NCI-H226 (cell line): ENCODE measurements at regions not wholly inside any gene's neighbourhood (a gene's known extent, or its start where the extent isn't known, plus 50 kb on each side); places are given as distances from the start of the nearest gene placed in this dataset.
"Not testable (repeated sequence)": the region's sequence is repeated elsewhere in the genome, so short reads cannot be mapped to it uniquely, and the experiment has no call there.

Source experiments
- DNase-seq: peaks from one replicate; pipeline ENCODE4 v3.0.0-alpha.2; 2015

DNA sequence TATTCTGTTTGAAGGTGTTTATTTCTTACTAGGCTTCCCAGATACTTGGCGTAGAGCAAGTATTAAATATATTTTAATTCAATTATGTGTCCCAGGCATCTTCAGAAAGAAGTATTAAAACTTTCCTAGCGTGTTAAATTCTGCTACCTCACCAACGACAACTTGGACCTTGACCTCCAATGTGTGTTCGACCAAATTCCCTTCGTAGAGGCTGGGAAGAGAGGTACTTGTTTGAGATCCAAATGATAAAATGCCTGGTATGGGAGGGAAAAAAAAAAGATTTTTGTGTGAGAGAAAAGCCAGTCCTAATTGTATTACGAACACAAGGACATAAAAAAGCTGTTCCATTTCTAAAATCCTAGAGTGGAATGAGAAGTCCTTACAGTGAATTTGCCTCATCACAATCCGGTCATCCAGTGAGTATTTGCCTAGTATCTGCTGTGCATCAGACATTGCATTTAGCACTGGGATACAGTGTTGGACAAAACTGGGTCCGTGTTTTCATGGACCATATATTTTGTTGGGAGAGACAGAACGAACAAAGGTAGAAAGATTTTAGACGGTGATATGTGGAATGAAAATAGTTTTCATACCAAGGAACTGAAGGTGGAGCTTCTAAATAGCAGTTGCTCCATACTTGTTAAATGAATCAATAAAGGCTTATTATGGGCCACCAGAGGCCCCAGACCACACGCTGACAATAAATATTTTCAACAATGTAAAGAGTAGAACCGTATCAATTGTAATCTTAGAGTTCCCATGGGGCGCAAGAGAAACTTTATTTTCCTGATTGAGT is 103.1 kb downstream of the KIF4B start:
- DNase-seq, result no peak

DNA sequence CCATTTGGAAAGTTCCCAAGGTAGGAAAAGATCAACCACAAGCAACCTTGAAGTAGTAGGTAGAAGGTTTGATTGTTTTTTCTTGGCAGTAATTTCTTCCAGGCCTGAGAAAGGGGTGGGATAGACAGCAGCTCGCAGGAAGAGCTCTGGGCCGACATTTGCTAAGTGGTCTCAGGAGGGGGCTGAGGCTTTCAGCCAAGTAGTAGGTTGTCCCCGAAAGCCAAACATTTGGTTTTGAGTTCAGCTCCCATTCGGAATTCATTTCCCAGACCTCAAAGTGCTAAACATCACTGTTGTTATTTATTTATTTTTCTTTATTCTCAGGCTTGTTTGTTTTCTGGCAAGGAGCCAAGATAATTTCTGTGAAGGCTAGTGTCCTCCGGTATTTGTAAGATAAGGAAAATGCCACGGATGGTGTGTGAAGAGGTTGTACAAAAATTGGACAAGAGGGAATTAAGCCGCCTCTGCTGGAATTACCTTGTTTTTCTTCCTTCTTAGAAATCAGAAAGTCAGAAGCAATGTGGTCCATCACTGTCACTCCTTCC is 112.1 kb downstream of the KIF4B start:
- DNase-seq, result no peak

DNA sequence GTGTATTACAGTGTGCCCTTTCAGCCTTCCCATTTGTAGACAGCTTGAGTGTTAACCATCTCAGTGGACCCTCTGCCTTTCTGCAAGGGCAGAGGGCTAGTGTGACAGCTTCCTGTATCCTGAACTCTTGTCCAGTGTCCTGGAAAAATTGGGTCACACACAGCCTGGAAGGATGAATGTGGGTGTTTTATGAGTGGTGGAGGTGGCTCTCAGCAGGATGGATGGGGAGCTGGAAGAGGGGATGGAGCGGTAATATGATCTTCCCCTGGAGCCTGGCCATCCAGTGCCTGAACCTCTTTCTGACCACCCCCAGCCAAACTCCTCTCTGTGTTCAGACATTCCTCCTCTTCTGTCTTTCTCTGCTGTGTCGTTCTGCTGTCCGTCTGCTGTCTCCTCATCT is 113.0 kb downstream of the KIF4B start:
- DNase-seq, result no peak

DNA sequence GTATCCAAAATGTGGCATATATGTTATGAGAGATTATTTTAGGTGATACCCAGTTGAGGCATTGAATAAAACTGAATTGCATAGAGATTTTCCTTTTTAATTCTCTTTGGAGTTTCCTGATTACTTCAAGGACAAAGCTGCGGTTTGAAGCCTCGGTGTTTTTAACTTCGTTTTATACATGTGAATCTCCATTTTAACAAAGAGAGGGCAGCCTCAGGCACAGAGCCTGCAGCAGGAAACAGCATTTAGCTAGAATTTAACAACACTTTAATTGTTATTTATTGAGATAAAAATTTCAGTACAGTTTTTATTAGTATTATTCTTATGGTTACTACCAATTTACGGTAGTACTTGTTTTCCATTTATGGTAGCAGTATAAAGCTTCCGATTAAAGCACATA is 114.0 kb downstream of the KIF4B start:
- no peak for DNase-seq

DNA sequence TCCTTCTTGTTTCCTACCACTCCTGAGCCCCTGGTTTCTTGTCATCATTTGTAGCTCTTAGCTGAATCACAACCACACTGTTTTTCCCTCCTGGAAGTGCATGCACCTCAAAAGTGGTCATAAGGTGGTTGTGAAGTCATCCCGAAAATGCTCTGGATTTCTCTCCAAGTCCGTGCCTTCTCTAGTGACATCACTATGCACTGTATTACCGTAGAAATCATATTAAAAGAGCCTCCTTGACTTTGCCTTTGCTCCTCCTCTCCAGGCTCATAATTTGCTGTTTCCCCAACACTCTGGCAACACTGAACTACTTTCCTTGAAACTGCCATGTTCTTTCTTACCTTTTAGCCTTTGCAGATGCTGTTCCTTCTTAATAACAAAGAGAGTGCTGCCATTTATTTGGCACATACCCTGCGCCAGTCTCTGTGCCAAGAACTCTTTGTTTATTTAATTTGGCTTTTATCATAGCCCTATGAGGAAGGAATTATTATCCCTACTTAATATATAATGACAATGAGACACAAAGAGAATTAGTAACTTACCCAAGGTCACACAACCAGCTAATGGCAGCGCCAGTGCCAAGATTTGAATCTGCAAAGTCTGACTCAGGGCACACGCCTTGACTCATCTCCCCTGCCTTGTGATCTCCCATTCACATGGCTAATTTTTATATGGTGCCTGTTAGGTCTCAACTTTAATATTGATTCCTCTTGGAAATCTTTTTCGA is 115.4 kb downstream of the KIF4B start:
- no peak for DNase-seq

DNA sequence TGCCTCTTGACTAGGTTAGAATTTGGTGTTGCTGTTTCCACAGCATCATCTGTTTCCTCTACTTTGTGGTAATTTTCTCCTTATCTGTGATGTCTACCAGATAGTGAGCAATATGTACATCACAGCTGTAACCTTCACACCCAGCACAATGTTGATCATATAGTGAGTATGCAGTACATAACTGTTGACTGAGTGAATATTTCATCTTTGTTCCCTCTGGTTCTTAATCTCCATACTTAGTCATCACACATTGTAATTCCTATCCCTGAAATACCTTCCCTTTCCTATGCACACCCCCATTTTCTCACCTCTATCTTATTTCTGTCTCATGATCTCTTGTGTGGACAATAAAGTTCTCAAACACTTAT is 115.9 kb downstream of the KIF4B start:
- DNase-seq, result peak; percentile 6

DNA sequence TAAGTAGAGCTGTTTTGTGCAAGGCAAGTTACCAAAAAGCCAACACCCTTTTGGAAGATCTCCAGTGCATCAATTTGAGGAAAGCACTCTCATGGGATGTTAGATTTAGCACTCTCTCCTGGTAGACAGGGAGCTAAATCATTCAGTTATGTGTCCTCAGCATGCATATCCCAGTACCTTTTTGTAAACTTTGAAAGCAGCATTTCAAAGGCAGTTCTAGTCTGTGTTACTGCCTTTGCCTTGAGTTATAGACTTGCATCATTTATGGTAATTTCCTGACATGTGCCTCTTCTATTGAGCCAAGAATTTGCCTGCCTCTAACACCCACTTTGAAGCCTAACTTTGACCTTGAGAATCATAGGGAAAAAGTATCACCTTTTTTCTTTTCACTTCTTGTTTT is 120.6 kb downstream of the KIF4B start:
- DNase-seq, result no peak

DNA sequence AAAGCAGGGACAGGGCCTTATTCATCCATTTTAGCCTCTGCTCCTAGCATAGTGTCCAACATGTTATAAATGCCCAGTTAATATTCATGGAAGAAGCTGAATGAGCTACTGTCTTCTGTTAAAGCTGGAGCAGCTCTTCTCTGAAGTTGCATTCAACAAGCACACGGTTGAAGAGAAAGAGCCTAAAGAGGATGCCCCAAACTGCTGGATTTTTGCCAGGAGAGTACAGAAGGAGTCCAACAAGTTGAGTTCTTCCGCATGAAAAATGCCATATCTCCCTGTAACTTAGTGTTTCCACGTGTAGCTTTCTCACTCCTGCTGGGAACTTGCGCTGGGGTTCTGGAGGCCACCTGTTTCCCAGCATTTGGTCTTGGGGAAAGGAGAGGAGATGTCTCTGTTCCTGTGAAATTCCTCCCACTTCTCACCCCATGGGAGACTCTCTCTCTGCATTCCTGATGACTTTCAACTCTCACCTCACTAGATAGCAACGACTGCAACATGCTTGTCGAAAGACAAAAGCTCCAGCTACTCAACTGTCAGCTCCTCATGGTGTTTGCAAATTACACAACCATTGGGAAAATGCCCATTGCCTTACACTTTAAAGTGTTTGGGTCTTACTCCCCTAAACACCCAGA is 122.8 kb downstream of the KIF4B start:
- DNase-seq, result no peak

DNA sequence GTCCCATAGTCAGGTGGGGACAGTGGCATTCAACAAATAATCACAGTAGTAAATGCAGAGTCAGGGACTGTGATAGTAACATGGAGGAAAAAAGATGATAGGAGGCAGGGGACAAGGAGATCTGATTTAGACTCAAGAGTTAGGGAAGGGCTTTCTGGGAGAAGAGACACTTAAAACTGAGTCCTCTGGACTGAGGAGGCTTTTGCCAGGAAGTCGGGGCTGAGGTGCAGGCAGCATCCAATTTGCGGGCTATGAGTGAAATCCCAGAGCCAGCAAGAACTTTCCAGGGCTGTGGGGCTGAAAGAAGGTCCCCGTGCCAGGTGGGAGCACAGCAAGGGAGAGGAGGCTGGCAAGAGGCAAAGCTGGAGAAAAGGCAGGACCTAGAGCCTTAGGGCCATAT is 124.1 kb downstream of the KIF4B start:
- DNase-seq, result no peak

DNA sequence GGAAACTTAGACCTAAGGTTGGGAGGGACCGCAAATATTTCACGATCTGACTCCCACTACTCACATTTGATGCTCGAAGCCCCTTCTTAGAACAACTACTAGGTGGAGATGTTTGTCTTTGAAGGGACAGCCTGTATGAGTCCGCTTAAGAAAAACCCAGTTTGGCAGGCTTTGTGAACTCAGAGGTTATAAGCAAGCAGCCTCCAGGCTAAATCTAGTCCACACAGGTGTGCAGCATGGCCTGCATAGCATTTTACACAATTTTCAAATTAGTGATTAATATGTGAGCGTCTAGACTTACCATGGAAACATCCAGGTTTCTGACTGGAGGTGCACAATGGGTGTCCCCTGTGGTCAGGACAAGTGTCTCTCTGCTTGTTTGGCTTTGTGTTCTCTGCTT is 127.1 kb downstream of the KIF4B start:
- no peak for DNase-seq

DNA sequence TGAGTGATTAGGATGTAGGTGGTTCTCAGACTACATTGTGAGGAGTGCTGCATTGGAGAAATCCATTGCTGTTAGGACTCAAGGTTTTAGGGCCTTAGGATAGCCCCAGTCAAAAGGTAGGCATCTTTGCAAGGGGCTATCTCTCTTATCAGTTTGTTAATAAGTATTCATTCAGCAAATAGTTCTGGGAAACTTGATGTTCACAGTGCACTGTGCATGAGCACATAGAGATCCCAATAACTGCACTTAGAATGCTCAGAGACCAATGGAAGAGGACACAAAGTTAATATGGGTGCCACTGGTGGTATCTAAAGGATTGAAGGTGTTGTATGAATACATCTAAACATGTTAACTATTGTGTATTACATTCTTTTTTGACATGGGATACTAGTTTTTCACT is 131.4 kb downstream of the KIF4B start:
- DNase-seq, result no peak

DNA sequence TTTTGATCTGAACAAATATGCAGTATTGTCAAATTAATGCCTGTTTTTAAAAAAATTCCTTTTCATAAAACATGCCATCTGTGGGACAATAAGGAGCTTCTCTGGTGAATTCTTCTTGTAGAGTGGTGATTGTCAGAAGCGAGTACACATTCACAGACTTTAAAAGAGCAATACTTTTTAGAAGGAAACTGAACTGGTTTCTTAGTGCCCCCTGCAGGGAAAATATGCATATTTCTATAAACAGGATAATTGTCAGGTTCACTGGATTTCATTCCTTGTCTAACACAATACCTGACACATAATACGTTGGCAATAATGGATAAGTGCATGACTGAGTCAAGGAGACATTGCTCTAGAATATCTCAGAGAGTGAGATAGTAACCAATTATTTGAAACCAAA is 133.7 kb downstream of the KIF4B start:
- DNase-seq, result no peak

DNA sequence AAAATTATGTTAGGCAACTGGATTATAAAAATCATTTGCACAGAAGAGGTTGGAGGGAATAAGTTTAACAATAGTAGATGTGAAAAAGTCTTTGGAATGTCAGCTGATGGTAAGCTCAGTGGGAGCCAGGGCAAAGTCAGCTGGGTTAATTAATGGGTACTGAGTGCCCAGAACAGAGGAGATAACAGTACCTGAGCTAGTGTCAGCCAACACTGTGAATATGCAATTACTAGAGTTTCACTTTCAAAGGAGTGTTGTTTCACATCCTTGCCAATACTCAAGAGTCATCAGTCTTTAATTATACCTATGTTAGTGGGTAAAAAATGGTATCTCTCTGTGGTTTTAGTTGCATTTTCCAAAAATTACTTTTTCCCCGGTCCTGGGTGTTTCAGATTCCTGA is 135.1 kb downstream of the KIF4B start:
- DNase-seq, result no peak

DNA sequence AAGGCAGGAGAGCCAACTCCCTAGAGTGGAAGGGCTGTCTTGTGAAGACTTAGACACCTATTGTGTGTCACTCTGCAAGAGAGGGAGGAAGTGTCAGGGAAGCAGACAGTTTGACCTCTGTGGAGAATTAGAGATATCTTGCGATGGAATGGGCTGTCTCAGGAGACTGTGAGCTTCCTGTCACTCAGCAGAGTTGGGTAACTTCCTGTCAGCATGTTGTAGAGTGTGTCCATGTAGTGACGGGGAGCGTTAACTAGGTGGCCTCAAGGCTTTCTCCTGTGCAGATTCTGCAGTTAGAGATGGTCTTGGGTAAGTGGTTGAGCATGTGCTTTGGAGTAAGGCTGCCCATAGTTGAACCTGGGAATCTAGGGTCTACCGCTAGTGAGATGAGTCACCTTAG is 136.5 kb downstream of the KIF4B start:
- no peak for DNase-seq

DNA sequence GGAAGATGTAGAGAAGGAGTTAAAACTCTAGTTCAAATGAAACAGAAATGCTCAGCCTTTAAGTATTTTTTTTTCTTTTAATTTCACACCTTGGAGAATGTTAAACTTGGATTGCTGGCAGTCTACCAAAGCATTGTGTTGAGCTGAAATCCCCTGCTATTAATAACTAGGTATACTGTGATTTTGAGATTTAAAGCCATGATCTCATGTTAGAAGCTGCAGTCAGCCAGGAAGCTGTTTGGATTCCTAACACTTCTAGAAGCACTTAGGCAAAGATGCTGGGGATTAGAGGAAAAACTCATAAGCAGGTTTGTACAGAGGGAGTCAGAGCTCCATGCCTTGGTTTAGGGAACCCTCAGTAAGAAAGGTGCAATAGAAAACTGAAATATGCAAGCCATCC is 141.4 kb downstream of the KIF4B start:
- no peak for DNase-seq

DNA sequence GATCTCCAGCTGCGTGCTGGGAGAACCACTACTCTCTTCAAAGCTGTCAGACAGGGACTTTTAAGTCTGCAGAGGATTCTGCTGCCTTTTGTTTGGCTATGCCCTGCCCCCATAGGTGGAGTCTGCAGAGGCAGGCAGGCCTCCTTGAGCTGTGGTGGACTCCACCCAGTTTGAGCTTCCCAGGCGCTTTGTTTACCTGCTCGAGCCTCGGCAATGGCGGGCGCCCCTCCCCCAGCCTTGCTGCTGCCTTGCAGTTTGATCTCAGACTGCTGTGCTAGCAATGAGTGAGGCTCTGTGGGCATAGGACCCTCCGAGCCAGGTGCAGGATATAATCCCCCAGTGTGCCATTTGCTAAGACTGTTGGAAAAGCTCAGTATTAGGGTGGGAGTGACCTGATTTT is 149.5 kb downstream of the KIF4B start:
- DNase-seq, result not testable (repeated sequence)

DNA sequence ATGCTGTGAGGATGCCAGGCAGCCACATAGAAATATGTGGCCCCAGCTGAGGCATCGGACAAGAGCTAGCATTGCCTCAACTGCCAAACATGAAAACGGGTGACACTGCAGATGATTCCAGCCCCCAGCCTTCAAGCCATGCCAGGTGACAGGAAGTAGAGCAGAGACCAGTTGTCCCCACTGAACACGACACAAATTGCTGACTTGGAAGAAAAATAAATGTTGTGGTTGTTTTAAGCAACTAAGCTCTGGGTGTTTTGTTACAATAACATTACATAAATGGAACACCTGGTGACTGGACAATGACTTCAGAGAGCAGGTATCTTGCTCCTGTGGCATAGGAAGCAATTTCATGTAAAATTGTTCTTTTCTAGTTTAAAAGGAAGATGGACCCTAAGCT is 154.2 kb downstream of the KIF4B start:
- DNase-seq, result no peak

DNA sequence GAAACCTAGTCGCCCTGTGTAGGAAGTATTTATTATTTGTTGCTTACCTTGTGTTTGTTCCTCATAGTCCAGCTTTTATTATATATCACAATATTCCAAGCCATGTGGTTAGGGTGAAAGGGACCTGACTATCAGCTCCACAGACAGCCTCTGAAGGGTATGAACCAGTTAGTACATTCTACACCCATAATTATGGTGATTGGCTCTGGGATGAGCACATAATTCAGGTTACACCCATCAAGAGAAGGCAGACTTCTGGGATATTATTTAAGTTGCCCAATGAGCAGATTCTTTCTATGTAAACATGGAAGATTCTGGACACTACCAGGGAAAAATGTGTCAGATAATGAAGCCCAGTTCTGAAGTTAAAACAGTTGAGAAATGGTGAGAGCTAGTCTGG is 168.0 kb downstream of the KIF4B start:
- no peak for DNase-seq

DNA sequence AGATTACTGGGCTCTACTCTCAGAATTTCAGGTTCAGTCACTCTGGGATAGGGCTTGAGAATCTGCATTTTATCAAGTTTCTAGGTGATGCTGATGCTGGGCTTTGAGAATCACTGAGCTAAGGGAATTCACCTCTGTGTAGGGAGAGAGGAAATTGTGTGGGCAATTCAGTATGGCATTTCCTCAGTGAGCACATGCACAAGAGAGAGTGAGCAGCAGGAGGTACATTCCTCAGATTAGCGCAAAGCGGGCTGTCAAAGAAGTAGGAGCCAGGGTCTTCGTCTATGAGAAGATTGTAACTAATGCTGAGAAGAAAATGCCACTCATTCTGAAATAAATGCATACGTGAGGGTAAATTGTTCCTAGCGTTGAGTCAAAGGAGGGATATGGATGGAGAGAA is 175.9 kb downstream of the KIF4B start:
- no peak for DNase-seq

DNA sequence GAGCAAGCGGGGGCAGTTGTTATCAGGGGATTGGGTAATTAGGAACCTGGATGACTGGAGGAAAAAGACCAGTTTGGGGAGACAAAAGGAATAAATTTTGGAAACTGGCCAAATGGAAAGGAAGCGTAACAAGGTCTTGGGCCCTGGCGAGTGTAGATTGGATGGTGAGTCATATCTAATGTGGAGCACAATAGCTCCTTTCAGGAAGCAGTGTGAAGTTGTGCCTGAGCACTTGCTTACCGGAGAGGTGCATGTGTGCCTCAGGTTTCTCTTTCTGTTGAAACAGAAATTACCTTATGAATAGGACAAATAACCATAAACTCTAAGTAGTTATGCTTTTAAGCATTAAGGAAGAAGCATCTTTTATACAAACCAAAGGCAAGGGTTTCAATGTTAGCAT is 176.4 kb downstream of the KIF4B start:
- DNase-seq, result no peak

DNA sequence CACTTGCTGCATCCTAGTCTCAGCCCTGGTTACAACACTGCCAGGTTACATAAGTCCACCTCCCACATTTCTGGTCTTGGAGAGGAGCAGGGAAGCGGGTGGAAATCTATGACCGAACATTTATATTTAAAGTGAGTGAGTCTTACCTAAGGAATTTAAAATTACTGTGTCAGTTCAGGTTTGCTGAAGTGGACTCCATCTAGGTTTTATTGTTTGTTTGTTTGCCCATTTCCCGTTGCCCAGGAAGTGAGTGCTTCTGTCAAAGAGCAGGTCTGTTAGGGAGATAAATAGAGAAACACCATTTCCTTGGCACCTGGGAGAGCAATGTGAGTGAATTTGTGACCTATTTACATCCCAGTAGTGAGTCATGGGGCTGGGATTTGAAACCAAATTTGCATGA is 179.5 kb downstream of the KIF4B start:
- no peak for DNase-seq

DNA sequence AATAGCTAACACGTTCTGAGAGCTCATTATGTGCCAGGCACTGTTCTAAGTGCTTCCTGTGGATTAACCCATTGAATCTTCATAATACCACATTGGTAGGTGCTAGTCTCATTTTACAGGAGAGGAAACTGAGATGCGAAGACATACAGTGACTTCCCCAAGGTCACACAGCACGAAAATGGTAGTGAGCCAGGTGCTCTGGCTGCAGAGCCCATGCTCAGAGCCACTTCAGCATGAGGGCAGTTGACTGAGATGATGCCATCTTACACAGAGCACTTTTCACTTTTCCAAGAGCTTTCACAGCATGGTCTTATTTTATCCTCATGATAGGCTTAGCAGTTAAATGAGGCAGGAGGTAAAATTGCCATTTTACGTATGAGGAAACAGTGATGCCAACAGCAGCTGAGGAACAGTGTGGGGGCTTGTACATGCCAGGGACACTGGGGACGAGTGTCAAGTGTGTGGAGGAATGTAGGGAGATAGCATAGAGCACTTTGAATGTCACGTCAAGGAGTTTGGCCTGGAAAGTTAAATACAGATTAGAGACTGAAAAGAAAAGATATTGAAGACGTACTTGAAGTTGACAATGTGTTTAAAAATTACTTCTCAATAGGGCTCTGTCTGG is 180.0 kb downstream of the KIF4B start:
- DNase-seq, result no peak

DNA sequence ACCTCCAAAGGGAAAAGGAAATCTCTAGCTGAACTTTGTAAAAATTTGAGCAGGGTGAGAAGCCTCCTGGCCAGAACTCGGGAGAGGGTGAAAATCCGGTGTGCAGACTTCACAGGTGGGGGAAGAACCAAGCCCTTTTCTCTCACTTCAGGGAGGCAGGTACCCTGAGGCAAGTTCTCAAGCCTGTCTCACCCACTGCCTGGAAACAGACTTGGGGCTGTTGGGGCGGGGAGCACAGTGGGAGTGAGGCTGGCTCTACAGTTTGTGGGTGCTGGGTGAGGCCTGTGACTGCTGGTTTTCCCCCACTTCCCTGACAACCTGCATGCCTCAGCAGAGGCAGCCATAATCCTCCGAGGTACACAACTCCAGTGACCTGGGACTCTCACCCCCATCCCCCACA is 187.1 kb downstream of the KIF4B start:
- DNase-seq, result no peak

DNA sequence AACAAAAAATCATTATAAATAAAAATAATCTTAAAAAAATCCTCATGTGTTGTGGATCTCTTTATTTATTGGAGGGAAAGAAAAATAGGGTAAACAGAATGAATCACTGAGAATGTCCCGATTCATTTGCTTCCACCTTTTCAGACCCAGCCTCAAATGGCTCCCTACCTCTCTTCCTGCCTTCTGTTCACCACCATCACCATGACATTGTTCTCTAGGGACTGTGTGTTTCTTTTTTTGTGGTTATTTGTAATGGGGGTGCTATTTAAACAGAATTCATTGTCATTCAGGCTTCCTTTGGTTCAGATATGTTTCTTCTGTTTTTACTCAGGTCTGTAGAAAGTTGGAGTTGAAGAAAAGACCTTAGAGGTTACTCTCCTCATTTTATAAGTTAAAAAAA is 198.2 kb downstream of the KIF4B start:
- no peak for DNase-seq
